Mesenchymal stem cell (in vitro differentiated cells and primary cell): ENCODE measurements at regions not wholly inside any gene's neighbourhood (a gene's known extent, or its start where the extent isn't known, plus 50 kb on each side); places are given as distances from the start of the nearest gene placed in this dataset.

ENCODE experiments used
- DNase-seq: peaks from one replicate; pipeline ENCODE4 v3.0.0-alpha.2; 2013
- H2AFZ ChIP-seq: one replicate; pipeline ENCODE4 v1.6.1; 2013; ENCODE audit warnings: low read depth, mild to moderate bottlenecking, control low read depth, inconsistent platforms, low read length, moderate library complexity
- H2AK5ac ChIP-seq: 2 replicates; pipeline ENCODE4 v1.6.1; 2013; ENCODE audit warnings: low read length, moderate library complexity, mild to moderate bottlenecking, inconsistent platforms; ENCODE audit not compliant: severe bottlenecking
- H2BK120ac ChIP-seq: one replicate; pipeline ENCODE4 v1.6.1; 2013; ENCODE audit warnings: low read depth, mild to moderate bottlenecking, inconsistent platforms, low read length, moderate library complexity
- H2BK12ac ChIP-seq, 2 experiments: one replicate each; pipeline ENCODE4 v1.6.1; 2013; ENCODE audit warnings: inconsistent platforms in 2 of 2, low read length in 2 of 2, mild to moderate bottlenecking in 2 of 2, moderate library complexity in 2 of 2, control low read depth in 1 of 2
- H2BK15ac ChIP-seq: one replicate; pipeline ENCODE4 v1.6.1; 2013; ENCODE audit warnings: mild to moderate bottlenecking, low read depth, inconsistent platforms; ENCODE audit not compliant: poor library complexity, severe bottlenecking
- H2BK5ac ChIP-seq: 2 replicates; pipeline ENCODE4 v1.6.1; 2013; ENCODE audit warnings: low read depth, mild to moderate bottlenecking, low read length, control low read depth, inconsistent platforms; ENCODE audit not compliant: poor library complexity, severe bottlenecking
- H3K14ac ChIP-seq, 2 experiments: one replicate each; pipeline ENCODE4 v1.6.1; 2013; ENCODE audit warnings: inconsistent platforms in 2 of 2, low read length in 2 of 2, control low read depth in 1 of 2, mild to moderate bottlenecking in 1 of 2, moderate library complexity in 1 of 2
- H3K18ac ChIP-seq, 2 experiments: one replicate each; pipeline ENCODE4 v1.6.1; 2013; ENCODE audit warnings: inconsistent platforms in 2 of 2, low read length in 2 of 2, control low read depth in 1 of 2, low read depth in 1 of 2, mild to moderate bottlenecking in 1 of 2
- H3K23ac ChIP-seq, 2 experiments: one replicate each; pipeline ENCODE4 v1.6.1; 2013; ENCODE audit warnings: inconsistent platforms in 2 of 2, low read length in 2 of 2, mild to moderate bottlenecking in 2 of 2, moderate library complexity in 2 of 2, control low read depth in 1 of 2
- H3K27ac ChIP-seq: 2 replicates; pipeline ENCODE4 v1.5.1; 2013; ENCODE audit warnings: mild to moderate bottlenecking, moderate library complexity, low read length, control low read depth, inconsistent platforms; ENCODE audit not compliant: poor library complexity, severe bottlenecking
- H3K27me3 ChIP-seq, 2 experiments: 2 replicates each; pipeline versions ENCODE4 v1.6.1 to v1.7.0; 2013; ENCODE audit warnings: low read length in 2 of 2, mild to moderate bottlenecking in 2 of 2, moderate library complexity in 2 of 2, control low read depth in 1 of 2, inconsistent platforms in 1 of 2; ENCODE audit not compliant: control insufficient read depth in 1 of 2, insufficient read depth in 1 of 2
- H3K36me3 ChIP-seq, 2 experiments: 2 replicates each; pipeline versions ENCODE4 v1.6.1 to v1.7.0; 2013; ENCODE audit warnings: low read length in 2 of 2, control low read depth in 1 of 2, inconsistent platforms in 1 of 2, low read depth in 1 of 2, mild to moderate bottlenecking in 1 of 2; ENCODE audit not compliant: insufficient read depth in 2 of 2, control insufficient read depth in 1 of 2
- H3K4ac ChIP-seq, 2 experiments: one replicate each; pipeline ENCODE4 v1.6.1; 2013; ENCODE audit warnings: inconsistent platforms in 2 of 2, low read length in 2 of 2, mild to moderate bottlenecking in 2 of 2, moderate library complexity in 2 of 2, control low read depth in 1 of 2, low read depth in 1 of 2
- H3K4me1 ChIP-seq: 2 replicates; pipeline ENCODE4 v1.6.1; 2013; ENCODE audit warnings: low read depth, low read length, control low read depth; ENCODE audit not compliant: control insufficient read depth, insufficient read depth
- H3K4me2 ChIP-seq: 2 replicates; pipeline ENCODE4 v1.6.1; 2013; ENCODE audit warnings: low read length, mild to moderate bottlenecking, inconsistent platforms; ENCODE audit not compliant: poor library complexity, severe bottlenecking
- H3K4me3 ChIP-seq, 2 experiments: 2 replicates each; pipeline versions ENCODE4 v1.5.1 to v1.7.0; 2013; ENCODE audit warnings: low read length in 2 of 2, mild to moderate bottlenecking in 2 of 2, control low read depth in 1 of 2, low read depth in 1 of 2; ENCODE audit not compliant: insufficient read depth in 1 of 2
- H3K79me1 ChIP-seq: replicated peaks from 2 replicates; pipeline ENCODE4 v1.6.1; 2013; ENCODE audit warnings: mild to moderate bottlenecking, control low read depth, low read length, inconsistent platforms; ENCODE audit not compliant: poor library complexity, severe bottlenecking
- H3K9ac ChIP-seq: 2 replicates; pipeline ENCODE4 v1.7.0; 2013; ENCODE audit warnings: mild to moderate bottlenecking, low read length, moderate library complexity
- H3K9me3 ChIP-seq: 2 replicates; pipeline ENCODE4 v1.7.0; 2013; ENCODE audit warnings: mild to moderate bottlenecking, low read length; ENCODE audit not compliant: control insufficient read depth
- H4K8ac ChIP-seq: one replicate; pipeline ENCODE4 v1.6.1; 2013; ENCODE audit warnings: inconsistent platforms, mild to moderate bottlenecking, low read length, moderate library complexity
- H4K91ac ChIP-seq: one replicate; pipeline ENCODE4 v1.6.1; 2013; ENCODE audit warnings: mild to moderate bottlenecking, low read length, inconsistent platforms
- WGBS: methylation state at CpG from one replicate; pipeline ENCODE4 v1.1.7; 2013; ENCODE audit warnings: mixed read lengths; 5-methylcytosine and 5-hydroxymethylcytosine counted together

DNA sequence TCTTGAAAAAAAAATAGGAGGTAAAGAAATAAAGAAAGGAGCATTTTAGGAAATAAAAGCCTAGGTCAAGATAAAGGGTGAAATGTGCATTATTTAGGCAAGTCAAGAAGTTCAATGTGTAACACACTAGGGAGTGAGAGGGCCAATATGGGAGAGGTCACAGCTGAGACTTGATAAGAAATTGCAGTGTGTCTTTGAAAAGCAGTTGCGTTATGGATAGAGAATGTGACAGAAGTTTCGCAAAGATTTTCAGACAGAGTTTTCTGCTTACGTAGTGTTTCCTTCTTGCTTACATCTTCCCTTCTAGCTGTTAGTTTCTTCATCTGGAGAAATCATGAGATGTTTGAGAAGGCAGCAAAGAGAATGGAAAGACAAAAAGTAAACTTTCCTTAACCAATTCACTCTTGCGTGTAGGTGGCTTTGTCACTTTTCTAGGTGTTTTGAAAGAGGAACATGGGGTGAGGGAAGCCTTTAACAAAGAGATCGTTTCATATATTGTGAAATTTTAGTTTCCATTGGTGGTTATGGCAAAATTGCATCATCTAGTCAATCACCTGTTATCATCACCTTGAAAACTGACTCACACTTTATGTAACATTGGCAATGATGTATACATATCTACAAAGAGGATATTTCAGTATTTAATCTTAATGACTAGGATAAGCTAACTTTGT is 975.5 kb downstream of the OLFM4 start:
- Histone ChIP-seq H3K18ac (no peak overlapping the region), H2BK5ac (no peak overlapping the region)
- DNase-seq: no peak

DNA sequence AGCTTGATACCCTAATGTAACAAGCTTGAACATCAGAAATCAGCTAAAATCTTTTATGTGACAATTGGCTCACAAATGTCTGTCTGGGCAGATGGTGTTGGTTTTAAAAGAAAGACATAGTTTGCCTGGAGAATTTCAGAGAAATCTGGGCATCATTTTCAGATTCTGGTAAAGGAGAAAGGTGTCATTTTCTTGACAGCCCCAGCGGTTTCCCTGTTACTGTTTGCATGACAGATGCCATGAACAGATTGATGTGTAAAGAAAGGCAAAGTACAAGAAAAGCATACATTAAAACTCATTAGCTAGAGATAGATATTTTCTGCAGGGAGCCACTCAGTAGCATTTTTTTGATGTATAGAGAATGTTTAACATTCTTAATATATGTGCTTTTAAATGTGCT is 987.9 kb downstream of the OLFM4 start:
- Histone ChIP-seq H3K9me3 (peaks cover 10% of the 10 kb centered on the region), H2BK5ac (no peak overlapping the region)
- 75% methylated on average over 1 of the region's 1 CpG for WGBS

More for the DNA sequence above, 975.5 kb downstream of the OLFM4 start:
- no peak overlapping the region for H2BK15ac ChIP-seq
- H3K4me1 ChIP-seq: no peaks in the 10 kb centered on the region
- H3K9ac ChIP-seq: no peak overlapping the region
- no peak overlapping the region for H3K4me2 ChIP-seq
- H3K23ac ChIP-seq: no peak overlapping the region
- no peak overlapping the region for H2BK120ac ChIP-seq
- no peak overlapping the region for H3K4me3 ChIP-seq
- no peak overlapping the region for H2BK12ac ChIP-seq
- no peak overlapping the region for H2AK5ac ChIP-seq
- no peaks in the 10 kb centered on the region for H3K36me3 ChIP-seq
- H4K91ac ChIP-seq: no peak overlapping the region
- no peak overlapping the region for H3K14ac ChIP-seq
- H3K9me3 ChIP-seq: peaks cover 24% of the 10 kb centered on the region
- H3K4ac ChIP-seq: no peak overlapping the region
- no peak overlapping the region for H3K27ac ChIP-seq
- H4K8ac ChIP-seq: no peak overlapping the region
- H3K27me3 ChIP-seq: no peaks in the 10 kb centered on the region
- no CpG with 5 or more reads among the region's 5 CpGs for WGBS
- H2AFZ ChIP-seq: no peak overlapping the region
- no peaks in the 10 kb centered on the region for H3K79me1 ChIP-seq

DNA sequence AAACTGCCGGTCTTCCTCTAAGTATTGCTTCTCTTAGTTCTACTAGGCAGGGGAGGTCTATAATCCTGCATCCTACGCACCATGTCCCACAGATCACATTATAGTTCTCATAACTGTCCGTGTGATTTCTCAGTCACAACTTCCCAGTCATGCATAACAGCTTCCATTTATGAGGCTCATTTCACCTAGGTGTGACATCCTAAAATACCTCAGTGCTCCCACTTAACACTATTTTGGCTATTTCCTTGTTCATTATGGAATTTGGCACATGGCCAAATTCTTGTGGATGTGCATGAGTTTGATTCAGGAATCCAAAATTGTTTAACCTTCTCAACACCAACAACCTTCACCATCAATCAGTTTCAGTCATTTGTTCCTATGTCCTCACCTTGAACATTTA is 989.9 kb downstream of the OLFM4 start:
- peak overlapping the region in 1 of 2 experiments; percentile 12 for H3K18ac ChIP-seq
- no peaks in the 10 kb centered on the region for H3K4me1 ChIP-seq
- H2BK5ac ChIP-seq: no peak overlapping the region
- H3K79me1 ChIP-seq: no peaks in the 10 kb centered on the region
- H4K91ac ChIP-seq: no peak overlapping the region
- no peak overlapping the region for H3K9ac ChIP-seq
- H2BK12ac ChIP-seq: no peak overlapping the region
- H3K4me2 ChIP-seq: no peak overlapping the region
- H2BK120ac ChIP-seq: no peak overlapping the region
- no peak for DNase-seq
- no peak overlapping the region for H3K14ac ChIP-seq
- H4K8ac ChIP-seq: no peak overlapping the region
- 93% methylated on average over 3 of the region's 3 CpGs for WGBS
- no peaks in the 10 kb centered on the region for H3K36me3 ChIP-seq
- no peak overlapping the region for H2AFZ ChIP-seq
- H3K4me3 ChIP-seq: no peak overlapping the region
- H2AK5ac ChIP-seq: no peak overlapping the region
- H3K4ac ChIP-seq: no peak overlapping the region
- no peak overlapping the region for H3K23ac ChIP-seq
- no peak overlapping the region for H3K27ac ChIP-seq
- peaks cover 19% of the 10 kb centered on the region for H3K9me3 ChIP-seq
- H2BK15ac ChIP-seq: no peak overlapping the region
- no peaks in the 10 kb centered on the region for H3K27me3 ChIP-seq

More for the DNA sequence above, 987.9 kb downstream of the OLFM4 start:
- Histone ChIP-seq H3K27ac (no peak overlapping the region), H3K18ac (no peak overlapping the region), H3K9ac (no peak overlapping the region), H3K4me3 (no peak overlapping the region), H3K14ac (no peak overlapping the region), H2BK12ac (no peak overlapping the region), H3K36me3 (no peaks in the 10 kb centered on the region), H2BK15ac (no peak overlapping the region), H3K4me2 (no peak overlapping the region), H2AK5ac (no peak overlapping the region), H2AFZ (no peak overlapping the region), H4K91ac (no peak overlapping the region), H3K23ac (no peak overlapping the region), H4K8ac (no peak overlapping the region), H3K79me1 (no peaks in the 10 kb centered on the region), H2BK120ac (no peak overlapping the region), H3K4me1 (no peaks in the 10 kb centered on the region), H3K4ac (no peak overlapping the region), H3K27me3 (no peaks in the 10 kb centered on the region)
- DNase-seq: no peak

DNA sequence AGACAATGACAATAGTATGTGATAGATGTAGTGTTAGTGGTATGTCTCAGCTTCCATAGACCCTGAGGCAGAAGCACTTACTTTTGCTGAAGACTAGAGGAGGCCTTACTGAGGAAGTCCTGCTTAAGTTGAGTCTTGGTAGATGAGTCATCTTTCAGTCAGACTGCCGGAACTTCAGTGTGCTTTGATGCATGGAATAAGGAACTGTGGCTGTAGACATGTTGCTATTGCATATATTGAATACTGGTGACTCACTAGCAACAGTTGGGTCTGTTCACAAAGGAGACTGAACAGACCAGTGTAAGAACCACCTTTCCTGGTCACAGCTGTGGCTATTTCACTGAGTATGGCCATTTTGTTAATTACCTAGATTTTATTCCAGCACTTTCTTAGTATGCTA is 1000.6 kb downstream of the OLFM4 start:
- H2BK12ac ChIP-seq: no peak overlapping the region
- no peak overlapping the region for H2AK5ac ChIP-seq
- H2BK5ac ChIP-seq: no peak overlapping the region
- no peak overlapping the region for H3K4me2 ChIP-seq
- no peaks in the 10 kb centered on the region for H3K79me1 ChIP-seq
- no peak overlapping the region for H2BK15ac ChIP-seq
- H3K14ac ChIP-seq: no peak overlapping the region
- H3K9ac ChIP-seq: no peak overlapping the region
- H4K91ac ChIP-seq: no peak overlapping the region
- H3K4me3 ChIP-seq: no peak overlapping the region
- no peak overlapping the region for H3K18ac ChIP-seq
- 0% methylated on average over 1 of the region's 1 CpG for WGBS
- H3K9me3 ChIP-seq: peaks cover 43% of the 10 kb centered on the region
- no peaks in the 10 kb centered on the region for H3K4me1 ChIP-seq
- no peaks in the 10 kb centered on the region for H3K27me3 ChIP-seq
- H2BK120ac ChIP-seq: no peak overlapping the region
- H2AFZ ChIP-seq: no peak overlapping the region
- no peak overlapping the region for H3K23ac ChIP-seq
- no peak overlapping the region for H3K4ac ChIP-seq
- peak; percentile 54 for DNase-seq
- no peaks in the 10 kb centered on the region for H3K36me3 ChIP-seq
- H3K27ac ChIP-seq: peak overlapping the region; percentile 62
- no peak overlapping the region for H4K8ac ChIP-seq
